ENCODE measurements at regions not wholly inside any gene's neighbourhood (a gene's known extent, or its start where the extent isn't known, plus 50 kb on each side); places are given as distances from the start of the nearest gene placed in this dataset.

DNA sequence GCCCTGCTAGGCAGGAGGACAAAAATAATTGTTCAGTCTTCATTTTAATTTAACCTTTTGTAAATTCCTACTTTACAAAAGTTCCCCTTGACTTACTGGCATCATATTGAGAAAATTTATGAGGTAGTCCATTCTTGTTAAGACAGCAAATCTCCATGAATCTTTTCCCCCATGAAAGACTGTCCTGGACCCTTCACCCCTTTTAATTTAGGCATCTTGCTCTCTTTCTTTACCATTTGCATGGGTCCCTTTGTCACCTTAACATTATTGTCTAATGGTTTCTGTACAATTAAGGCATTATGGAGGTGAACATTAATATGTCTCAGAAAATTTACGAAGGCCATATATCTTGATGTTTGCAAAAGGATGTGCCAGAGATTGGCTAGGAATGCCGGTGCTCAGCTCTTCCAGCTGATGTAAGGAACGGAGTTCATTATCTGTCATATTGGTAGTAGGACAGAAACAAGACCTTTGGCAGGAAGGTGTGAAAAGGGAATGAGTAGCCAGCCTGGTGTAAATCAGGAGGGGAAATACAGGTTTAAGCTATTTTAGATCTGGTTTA lies 382.8 kb upstream of the TSHZ2 start:
- ChIA-PET CTCF (no interaction called here), POLR2A (no interaction called here)
- Mint-ChIP-seq H3K4me3 (no peak overlapping the region), H3K4me1 (peaks cover 2% of the 10 kb centered on the region; the same call in 1 of the 2 replicates), H3K9me3 (peaks cover 5% of the 10 kb centered on the region), H3K36me3 (no peaks in the 10 kb centered on the region), H3K27me3 (ENCODE audit: low read depth) (no peaks in the 10 kb centered on the region; the same call in 1 of the 2 replicates), H3K27ac (no peak overlapping the region)
- ATAC-seq, result no peak
- DNase-seq (ENCODE audit: low spot score), result no peak
- no peak for TF ChIP-seq USF2 (CRISPR knock-in tag; IDR thresholded peaks at IDR 0.05)
- no peak for TF ChIP-seq TCF7 (CRISPR knock-in tag; IDR thresholded peaks at IDR 0.05; ENCODE audit: low read depth)
- TF ChIP-seq NR1H2 (CRISPR knock-in tag; IDR thresholded peaks at IDR 0.05), result no peak
- TF ChIP-seq CBFB (CRISPR knock-in tag; IDR thresholded peaks at IDR 0.05; ENCODE audit: low read depth), result no peak
- no peak for TF ChIP-seq ZBTB43 (CRISPR knock-in tag; IDR thresholded peaks at IDR 0.05)
- TF ChIP-seq MXD4 (CRISPR knock-in tag; IDR thresholded peaks at IDR 0.05; ENCODE audit: borderline replicate concordance), result no peak
- TF ChIP-seq MLX (CRISPR knock-in tag; IDR thresholded peaks at IDR 0.05), result no peak
- no peak for TF ChIP-seq ZNF396 (CRISPR knock-in tag; IDR thresholded peaks at IDR 0.05; ENCODE audit: borderline replicate concordance)
- TF ChIP-seq, protein P1, sequence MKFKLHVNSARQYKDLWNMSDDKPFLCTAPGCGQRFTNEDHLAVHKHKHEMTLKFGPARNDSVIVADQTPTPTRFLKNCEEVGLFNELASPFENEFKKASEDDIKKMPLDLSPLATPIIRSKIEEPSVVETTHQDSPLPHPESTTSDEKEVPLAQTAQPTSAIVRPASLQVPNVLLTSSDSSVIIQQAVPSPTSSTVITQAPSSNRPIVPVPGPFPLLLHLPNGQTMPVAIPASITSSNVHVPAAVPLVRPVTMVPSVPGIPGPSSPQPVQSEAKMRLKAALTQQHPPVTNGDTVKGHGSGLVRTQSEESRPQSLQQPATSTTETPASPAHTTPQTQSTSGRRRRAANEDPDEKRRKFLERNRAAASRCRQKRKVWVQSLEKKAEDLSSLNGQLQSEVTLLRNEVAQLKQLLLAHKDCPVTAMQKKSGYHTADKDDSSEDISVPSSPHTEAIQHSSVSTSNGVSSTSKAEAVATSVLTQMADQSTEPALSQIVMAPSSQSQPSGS (CRISPR knock-in tag; IDR thresholded peaks at IDR 0.05; ENCODE audit: borderline replicate concordance, low read depth), result no peak
- no peak for TF ChIP-seq RELA (CRISPR knock-in tag; IDR thresholded peaks at IDR 0.05; ENCODE audit: borderline replicate concordance)

DNA sequence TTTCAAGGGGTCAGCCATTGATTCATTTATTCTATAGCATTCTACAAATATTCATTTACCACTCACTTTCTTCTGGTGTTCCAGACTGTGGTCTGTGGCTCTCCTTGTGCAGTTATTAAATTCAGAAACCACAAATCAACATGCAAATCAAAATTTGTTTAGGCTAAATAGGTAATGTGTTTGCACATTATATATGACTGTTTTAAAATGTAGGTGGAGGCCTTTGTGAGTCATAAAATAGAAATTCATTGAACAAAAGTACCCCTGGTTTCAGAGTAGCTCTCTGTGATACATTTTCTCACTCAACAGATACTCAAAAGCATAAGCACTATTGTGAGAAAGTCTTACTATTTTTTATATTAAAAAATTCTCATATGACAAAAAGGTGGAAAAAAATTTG lies 385.5 kb upstream of the TSHZ2 start:
- Mint-ChIP-seq H3K4me3 (no peak overlapping the region), H3K27me3 (ENCODE audit: low read depth) (no peaks in the 10 kb centered on the region; the same call in 1 of the 2 replicates), H3K9me3 (peaks cover 14% of the 10 kb centered on the region), H3K36me3 (no peaks in the 10 kb centered on the region), H3K4me1 (peaks cover 6% of the 10 kb centered on the region; the same call in 1 of the 2 replicates), H3K27ac (no peak overlapping the region)
- DNase-seq (ENCODE audit: low spot score) (no peak), ATAC-seq (no peak)
- ChIA-PET CTCF (no interaction called here), POLR2A (no interaction called here)
- TF ChIP-seq RELA (CRISPR knock-in tag; IDR thresholded peaks at IDR 0.05; ENCODE audit: borderline replicate concordance) (no peak), CDX4 (CRISPR knock-in tag; IDR thresholded peaks at IDR 0.05; ENCODE audit: borderline replicate concordance) (no peak)

DNA sequence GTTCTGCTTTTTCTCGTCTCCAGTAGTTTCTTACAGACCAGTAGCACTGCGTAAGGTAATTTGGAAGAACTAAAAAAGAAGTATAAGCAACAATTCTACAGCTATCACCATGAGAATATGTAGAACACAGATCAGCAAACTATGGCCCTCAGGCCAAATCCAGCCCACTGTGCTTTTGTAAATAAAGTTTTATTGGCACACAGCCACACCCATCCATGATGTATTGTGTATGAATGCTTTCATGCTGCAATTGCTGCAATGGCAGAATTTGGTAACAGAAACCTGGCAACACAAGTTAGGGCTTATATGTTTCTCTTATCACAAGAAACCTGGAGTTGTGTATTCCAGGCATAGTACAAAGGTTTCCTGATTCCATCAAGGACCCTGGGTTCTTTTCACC lies 386.8 kb upstream of the TSHZ2 start:
- no peaks in the 10 kb centered on the region; the same call in 1 of the 2 replicates for H3K27me3 Mint-ChIP-seq (ENCODE audit: low read depth)
- ATAC-seq, result no peak
- TF ChIP-seq ZBTB21 (CRISPR knock-in tag; IDR thresholded peaks at IDR 0.05; ENCODE audit: borderline replicate concordance) (no peak), ZNF219 (CRISPR knock-in tag; IDR thresholded peaks at IDR 0.05; ENCODE audit: borderline replicate concordance) (no peak), HMGA2 (CRISPR knock-in tag; IDR thresholded peaks at IDR 0.05) (no peak), E2F5 (CRISPR knock-in tag; IDR thresholded peaks at IDR 0.05) (no peak), SMAD4 (CRISPR knock-in tag; IDR thresholded peaks at IDR 0.05) (no peak), ZNF281 (CRISPR knock-in tag; IDR thresholded peaks at IDR 0.05) (no peak)
- TF ChIP-seq, protein P2, sequence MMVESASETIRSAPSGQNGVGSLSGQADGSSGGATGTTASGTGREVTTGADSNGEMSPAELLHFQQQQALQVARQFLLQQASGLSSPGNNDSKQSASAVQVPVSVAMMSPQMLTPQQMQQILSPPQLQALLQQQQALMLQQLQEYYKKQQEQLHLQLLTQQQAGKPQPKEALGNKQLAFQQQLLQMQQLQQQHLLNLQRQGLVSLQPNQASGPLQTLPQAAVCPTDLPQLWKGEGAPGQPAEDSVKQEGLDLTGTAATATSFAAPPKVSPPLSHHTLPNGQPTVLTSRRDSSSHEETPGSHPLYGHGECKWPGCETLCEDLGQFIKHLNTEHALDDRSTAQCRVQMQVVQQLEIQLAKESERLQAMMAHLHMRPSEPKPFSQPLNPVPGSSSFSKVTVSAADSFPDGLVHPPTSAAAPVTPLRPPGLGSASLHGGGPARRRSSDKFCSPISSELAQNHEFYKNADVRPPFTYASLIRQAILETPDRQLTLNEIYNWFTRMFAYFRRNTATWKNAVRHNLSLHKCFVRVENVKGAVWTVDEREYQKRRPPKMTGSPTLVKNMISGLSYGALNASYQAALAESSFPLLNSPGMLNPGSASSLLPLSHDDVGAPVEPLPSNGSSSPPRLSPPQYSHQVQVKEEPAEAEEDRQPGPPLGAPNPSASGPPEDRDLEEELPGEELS (CRISPR knock-in tag; IDR thresholded peaks at IDR 0.05), result no peak

More for the DNA sequence above, 386.8 kb upstream of the TSHZ2 start:
- CTCF ChIA-PET, result no interaction called here
- POLR2A ChIA-PET, result no interaction called here
- H3K4me1 Mint-ChIP-seq, result peaks cover 6% of the 10 kb centered on the region; the same call in 1 of the 2 replicates
- no peak overlapping the region for H3K27ac Mint-ChIP-seq
- no peaks in the 10 kb centered on the region for H3K36me3 Mint-ChIP-seq
- H3K4me3 Mint-ChIP-seq, result no peak overlapping the region
- peaks cover 17% of the 10 kb centered on the region for H3K9me3 Mint-ChIP-seq
- no peak for DNase-seq (ENCODE audit: low spot score)

All from WTC11 (cell line).